ENCODE measurements at regions not wholly inside any gene's neighbourhood (a gene's known extent, or its start where the extent isn't known, plus 50 kb on each side); places are given as distances from the start of the nearest gene placed in this dataset.

DNA sequence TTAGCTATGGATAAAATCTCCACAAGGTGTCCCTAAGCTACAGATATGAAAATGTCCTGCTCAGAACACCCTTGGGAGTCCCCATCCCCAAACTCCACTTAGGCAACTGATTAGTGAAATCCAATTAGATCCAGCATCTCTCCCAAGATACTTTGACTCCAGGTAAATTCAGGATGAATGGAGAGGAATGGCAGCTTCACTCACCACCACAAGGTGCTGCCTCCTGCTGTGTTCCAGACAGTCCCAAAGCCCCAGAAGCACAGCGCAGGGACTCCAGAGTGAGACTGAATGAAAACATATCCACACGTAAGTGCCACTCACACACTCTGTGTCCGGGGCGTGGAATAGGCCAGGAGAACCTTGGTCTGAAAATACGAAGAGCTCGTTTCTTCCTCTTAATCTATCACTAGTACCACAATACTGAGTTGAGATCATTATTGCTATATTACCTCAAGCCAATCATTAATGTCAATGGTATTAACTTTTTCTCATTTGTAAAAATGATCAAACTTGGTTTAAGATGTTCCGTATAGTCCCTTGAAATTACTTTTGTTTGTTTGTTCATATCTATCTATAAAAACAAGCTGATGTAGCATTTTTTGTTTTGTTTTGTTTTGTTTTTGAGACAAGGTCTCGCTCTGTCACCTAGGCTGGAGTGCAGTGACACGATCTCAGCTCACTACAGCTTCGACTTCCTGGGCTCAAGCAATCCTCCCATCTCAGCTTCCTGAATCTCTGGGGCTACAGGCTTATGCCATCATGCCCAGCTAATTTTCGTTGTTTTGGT, 70.0 kb upstream of the BICD1 start (continued):
- TF ChIP-seq ZNF263 (CRISPR knock-in tag; IDR thresholded peaks at IDR 0.05) (no peak), PRDM4 (CRISPR knock-in tag; IDR thresholded peaks at IDR 0.05; ENCODE audit: borderline replicate concordance) (no peak), HES4 (CRISPR knock-in tag; IDR thresholded peaks at IDR 0.05; ENCODE audit: borderline replicate concordance) (no peak), SIN3A (IDR thresholded peaks at IDR 0.05; ENCODE audit: borderline replicate concordance, low read depth, low read length) (no peak)

DNA sequence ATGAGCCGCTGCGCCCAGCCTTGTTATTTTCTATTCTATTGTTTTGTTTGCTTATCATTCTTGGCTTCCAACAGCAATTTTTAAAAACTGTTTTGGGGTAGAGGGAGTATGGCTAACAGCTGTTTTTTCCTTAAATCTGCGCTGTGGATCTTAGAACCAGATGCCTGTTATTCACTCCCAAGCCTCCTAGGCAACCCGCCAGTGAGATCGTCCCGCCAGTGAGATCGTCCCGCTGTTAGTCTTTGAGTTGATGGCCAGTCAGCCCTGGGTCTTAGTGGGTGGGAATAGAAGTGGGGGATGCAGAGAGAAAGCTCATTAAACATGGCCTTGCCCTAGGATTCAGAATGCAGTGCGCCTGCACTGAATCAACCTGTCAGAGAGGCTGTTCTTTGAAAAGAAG, 67.3 kb upstream of the BICD1 start:
- in situ Hi-C loops (cut with HindIII; ENCODE audit: extremely low pct_ligation_motif_present, low pct_unique_long_range_greater_than_20kb) = no loop called here

More for the DNA sequence above, 67.3 kb upstream of the BICD1 start:
- Histone ChIP-seq H3K9me3 (ENCODE audit: low read length) (peaks cover 13% of the 10 kb centered on the region), H4K20me1 (ENCODE audit: insufficient read depth, low read length) (no peaks in the 10 kb centered on the region), H3K4me3 (replicated peaks in 1 of 3; ENCODE audit: insufficient read depth in 1 of 3, low read depth in 2 of 3, low read length in 3 of 3) (no peak overlapping the region), H3K27me3 (ENCODE audit: control insufficient read depth in 1 of 2, insufficient read depth in 2 of 2, low read length in 2 of 2) (no peaks in the 10 kb centered on the region; a peak in 1 of 5 replicates), H3K4me2 (ENCODE audit: low read depth, low read length) (no peak overlapping the region), H3K4me1 (ENCODE audit: insufficient read depth, low read length) (no peaks in the 10 kb centered on the region), H3K79me2 (ENCODE audit: insufficient read depth, low read length) (no peaks in the 10 kb centered on the region), H3K9ac (ENCODE audit: insufficient read depth, low read depth, low read length) (no peak overlapping the region), H2AFZ (ENCODE audit: low read length) (no peak overlapping the region), H3K27ac (ENCODE audit: extremely low read length, insufficient read depth, low read length) (no peak overlapping the region), H3K36me3 (replicated peaks in 1 of 2; ENCODE audit: control insufficient read depth in 1 of 2, insufficient read depth in 2 of 2, low read length in 2 of 2) (no peaks in the 10 kb centered on the region)
- TF ChIP-seq RFX1 (IDR thresholded peaks at IDR 0.05) (no peak), ZEB1 (IDR thresholded peaks at IDR 0.05; ENCODE audit: insufficient replicate concordance, low read depth) (no peak), ZNF124 (CRISPR knock-in tag; IDR thresholded peaks at IDR 0.05) (no peak), WIZ (CRISPR knock-in tag; IDR thresholded peaks at IDR 0.05) (no peak), REXO4 (CRISPR knock-in tag; IDR thresholded peaks at IDR 0.05; ENCODE audit: borderline replicate concordance) (no peak), PHB2 (IDR thresholded peaks at IDR 0.05; ENCODE audit: partially characterized antibody) (no peak), HNRNPH1 (optimal IDR thresholded peaks at IDR 0.05; ENCODE audit: low read depth, low read length) (no peak), CCDC6 (CRISPR knock-in tag; IDR thresholded peaks at IDR 0.05) (no peak)
- ATAC-seq (no peak), DNase-seq (ENCODE audit: low spot score) (no peak), FAIRE-seq (no peak)
- ChIA-PET CTCF (ENCODE audit: low intra/inter-chr PET ratio, low total read pairs) (no interaction called here), POLR2A (no interaction called here)
- no TSS peak for BruUV-seq (replicated peaks)
- intact Hi-C loops (cut with micrococcal nuclease; ENCODE audit: unreplicated experiment) = no loop called here
- 72% methylated on average over 9 of the region's 9 CpGs for WGBS (ENCODE audit: low lambda C conversion rate)

Measured in HepG2 (cell line).